ENCODE measurements at regions not wholly inside any gene's neighbourhood (a gene's known extent, or its start where the extent isn't known, plus 50 kb on each side); places are given as distances from the start of the nearest gene placed in this dataset.

DNA sequence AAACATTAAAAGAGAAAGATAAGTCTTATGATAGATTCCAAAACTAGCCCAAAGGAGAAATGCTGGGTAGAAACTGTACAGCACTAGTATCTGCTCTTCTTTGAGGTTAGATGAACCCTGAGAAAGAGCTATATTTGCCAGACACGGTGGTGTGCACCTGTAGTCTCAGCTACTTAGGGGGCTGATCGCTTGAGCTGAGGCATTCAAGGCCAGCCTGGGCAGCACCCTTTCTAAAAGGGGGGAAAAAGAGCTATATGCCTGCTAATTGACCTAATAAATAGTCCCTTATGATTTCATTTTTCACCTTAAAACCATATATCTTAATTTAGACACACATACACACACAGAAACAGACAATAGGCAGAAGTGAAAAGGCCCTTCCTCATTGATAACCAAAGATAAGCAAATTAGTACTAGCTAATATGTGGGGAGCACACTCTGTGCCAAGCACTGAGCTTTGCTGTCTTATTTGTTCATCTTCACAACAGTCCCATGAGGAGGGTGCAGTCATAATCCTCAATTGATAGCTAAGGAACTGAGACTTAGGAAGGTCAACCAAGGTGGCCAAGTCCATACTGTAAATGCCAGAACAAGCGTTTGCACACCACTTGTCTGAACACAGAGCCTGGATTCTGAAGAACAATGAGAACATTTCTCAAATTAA lies 56.6 kb upstream of the NLK start:
- H3K4me3 ChIP-seq (ENCODE audit: low read depth, low read length) = no peak overlapping the region
- TF ChIP-seq, protein P1, sequence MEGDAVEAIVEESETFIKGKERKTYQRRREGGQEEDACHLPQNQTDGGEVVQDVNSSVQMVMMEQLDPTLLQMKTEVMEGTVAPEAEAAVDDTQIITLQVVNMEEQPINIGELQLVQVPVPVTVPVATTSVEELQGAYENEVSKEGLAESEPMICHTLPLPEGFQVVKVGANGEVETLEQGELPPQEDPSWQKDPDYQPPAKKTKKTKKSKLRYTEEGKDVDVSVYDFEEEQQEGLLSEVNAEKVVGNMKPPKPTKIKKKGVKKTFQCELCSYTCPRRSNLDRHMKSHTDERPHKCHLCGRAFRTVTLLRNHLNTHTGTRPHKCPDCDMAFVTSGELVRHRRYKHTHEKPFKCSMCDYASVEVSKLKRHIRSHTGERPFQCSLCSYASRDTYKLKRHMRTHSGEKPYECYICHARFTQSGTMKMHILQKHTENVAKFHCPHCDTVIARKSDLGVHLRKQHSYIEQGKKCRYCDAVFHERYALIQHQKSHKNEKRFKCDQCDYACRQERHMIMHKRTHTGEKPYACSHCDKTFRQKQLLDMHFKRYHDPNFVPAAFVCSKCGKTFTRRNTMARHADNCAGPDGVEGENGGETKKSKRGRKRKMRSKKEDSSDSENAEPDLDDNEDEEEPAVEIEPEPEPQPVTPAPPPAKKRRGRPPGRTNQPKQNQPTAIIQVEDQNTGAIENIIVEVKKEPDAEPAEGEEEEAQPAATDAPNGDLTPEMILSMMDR (IDR thresholded peaks at IDR 0.05; ENCODE audit: insufficient read depth, low read depth, low read length) = no peak
- DNase-seq (ENCODE audit: low read depth) = no peak

DNA sequence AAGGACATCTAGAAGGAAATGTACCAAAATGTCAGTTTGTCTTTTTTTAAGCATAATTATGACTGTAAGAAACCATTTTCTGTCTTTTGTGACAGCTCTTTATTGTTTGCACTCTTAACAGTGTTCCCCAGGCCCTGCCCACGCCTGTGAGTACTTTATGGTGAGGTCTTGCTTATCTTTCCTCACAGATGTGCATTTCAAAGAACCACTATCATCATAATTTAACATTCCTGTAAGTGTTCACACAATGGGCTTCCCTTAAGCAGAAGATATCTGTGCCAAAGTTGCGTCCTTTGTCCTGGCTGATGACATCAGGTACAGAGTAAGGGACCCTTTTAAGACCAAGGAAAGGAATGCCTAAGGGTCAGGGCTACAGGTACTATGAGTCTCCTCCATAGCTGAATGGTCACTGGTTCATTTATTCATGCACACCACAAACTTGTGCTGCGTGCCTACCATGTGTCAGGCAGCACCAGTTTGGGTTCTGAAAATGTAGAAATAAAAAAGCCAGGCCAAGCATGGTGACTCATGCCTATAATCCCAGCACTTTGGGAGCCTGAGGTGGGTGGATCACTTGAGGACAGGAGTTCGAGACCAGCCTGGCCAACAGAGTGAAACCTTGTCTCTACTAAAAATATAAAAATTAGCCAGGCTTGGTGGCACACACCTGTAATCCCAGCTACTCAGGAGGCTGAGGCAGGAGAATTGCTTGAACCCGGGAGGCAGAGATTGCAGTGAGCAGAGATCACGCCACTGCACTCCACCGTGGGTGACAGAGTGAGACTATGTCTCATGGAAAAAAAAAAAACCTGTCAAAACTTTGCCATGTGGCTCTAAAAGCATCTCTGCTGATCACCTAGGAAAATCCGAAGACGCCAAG lies 55.4 kb upstream of the NLK start:
- TF ChIP-seq, protein P1 (IDR thresholded peaks at IDR 0.05; ENCODE audit: insufficient read depth, low read depth, low read length) = no peak
- no peak overlapping the region for H3K4me3 ChIP-seq (ENCODE audit: low read depth, low read length)
- no peak for DNase-seq (ENCODE audit: low read depth)

DNA sequence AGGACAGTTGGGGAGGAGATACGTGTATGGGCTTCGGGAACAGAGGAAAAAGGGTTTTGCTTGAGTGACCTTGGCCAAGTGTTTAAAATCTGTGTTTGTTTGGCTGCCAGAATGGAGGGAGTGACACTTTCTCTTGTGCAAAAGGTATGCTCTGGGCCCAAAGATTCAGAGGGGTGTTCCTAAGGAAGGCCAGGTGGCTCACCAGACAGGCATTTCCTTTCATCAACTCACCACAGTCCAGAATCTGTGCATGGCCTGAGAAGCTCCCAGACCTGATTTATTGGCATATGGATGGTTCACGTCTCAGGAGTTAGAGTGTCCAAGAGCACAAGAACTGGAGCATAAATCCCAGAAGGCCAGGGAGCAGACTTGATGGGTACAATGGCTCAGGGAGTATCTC lies 53.4 kb upstream of the NLK start:
- TF ChIP-seq, protein P1 (IDR thresholded peaks at IDR 0.05; ENCODE audit: insufficient read depth, low read depth, low read length) = no peak
- no peak for DNase-seq (ENCODE audit: low read depth)
- H3K4me3 ChIP-seq (ENCODE audit: low read depth, low read length) = no peak overlapping the region

DNA sequence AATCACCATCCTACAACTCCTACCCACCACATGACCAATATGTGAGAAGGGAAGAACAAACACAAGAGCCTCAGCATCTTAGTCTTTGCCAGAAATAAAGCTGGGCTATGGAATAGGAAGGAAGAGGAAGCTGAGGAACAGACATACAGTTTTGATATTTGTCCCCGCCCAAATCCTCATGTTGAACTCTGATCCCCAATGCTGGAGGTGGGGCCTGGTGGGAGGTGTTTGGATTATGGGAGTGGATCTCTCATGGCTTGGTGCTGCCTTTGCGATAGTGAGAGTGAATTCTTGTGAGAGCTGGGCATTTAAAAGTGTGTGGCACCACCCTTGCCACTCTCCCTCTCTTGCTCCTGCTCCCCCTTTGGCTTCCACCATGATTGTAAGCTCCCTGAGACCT lies 52.4 kb upstream of the NLK start:
- no peak for DNase-seq (ENCODE audit: low read depth)
- TF ChIP-seq, protein P1 (IDR thresholded peaks at IDR 0.05; ENCODE audit: insufficient read depth, low read depth, low read length) = no peak
- H3K4me3 ChIP-seq (ENCODE audit: low read depth, low read length) = no peak overlapping the region

DNA sequence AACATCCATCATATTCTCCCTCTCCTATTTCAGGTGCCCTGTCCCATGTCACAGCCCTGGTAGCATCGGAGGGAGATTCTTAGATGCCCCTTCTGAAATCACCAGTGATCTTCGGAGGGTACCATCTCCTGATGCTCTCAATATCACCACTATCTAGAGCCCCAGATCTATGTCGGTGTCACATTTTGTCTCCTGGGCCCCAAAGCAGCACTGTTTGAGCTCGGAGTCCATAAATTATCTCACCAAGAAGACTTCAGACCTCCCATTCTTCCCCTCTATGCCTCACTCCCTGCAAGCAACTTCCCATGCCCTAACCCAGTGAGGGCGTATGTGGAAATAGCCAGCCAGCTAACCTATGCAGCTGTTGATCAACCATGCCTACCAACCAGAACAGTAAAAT lies 51.5 kb upstream of the NLK start:
- TF ChIP-seq, protein P1 (IDR thresholded peaks at IDR 0.05; ENCODE audit: insufficient read depth, low read depth, low read length) = no peak
- DNase-seq (ENCODE audit: low read depth) = no peak
- H3K4me3 ChIP-seq (ENCODE audit: low read depth, low read length) = no peak overlapping the region

DNA sequence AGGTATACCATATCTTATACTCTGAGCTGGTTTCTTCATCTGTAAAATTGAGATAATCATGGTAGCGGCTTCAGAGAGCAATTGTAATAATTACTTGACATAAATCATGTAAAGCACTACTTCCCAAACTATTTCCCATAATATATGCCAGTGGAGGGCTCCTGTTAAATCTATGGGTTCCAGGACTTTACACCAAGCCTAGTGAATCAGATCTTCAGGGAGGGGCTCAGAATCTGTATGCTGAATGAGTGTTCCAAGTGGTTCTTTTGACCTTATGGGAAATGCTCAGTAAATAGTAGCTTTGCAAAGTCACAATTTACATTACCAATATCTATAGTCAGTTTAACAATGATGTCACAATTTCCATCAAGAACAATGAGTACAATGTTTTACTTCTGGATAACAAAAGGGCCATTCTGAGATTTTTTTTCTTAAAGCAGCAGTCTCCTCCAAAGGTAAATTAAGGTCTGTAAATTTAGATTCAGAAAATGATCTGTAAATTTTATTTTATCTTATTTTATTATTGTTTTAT lies 50.9 kb upstream of the NLK start:
- TF ChIP-seq, protein P1 (IDR thresholded peaks at IDR 0.05; ENCODE audit: insufficient read depth, low read depth, low read length) = no peak
- no peak overlapping the region for H3K4me3 ChIP-seq (ENCODE audit: low read depth, low read length)
- DNase-seq (ENCODE audit: low read depth) = no peak

Measured in fibroblast of villous mesenchyme (primary cell).